CD14-positive monocyte (primary cell): ENCODE measurements at regions not wholly inside any gene's neighbourhood (a gene's known extent, or its start where the extent isn't known, plus 50 kb on each side); places are given as distances from the start of the nearest gene placed in this dataset.

Experiments used
- DNase-seq, 3 donors: peaks; one replicate each; pipeline ENCODE4 v3.0.0-alpha.2; 2011 to 2022
- H2AFZ ChIP-seq: 2 replicates; pipeline ENCODE4 v1.6.0; 2012; ENCODE audit warnings: mild to moderate bottlenecking, low read depth, low read length, inconsistent platforms; ENCODE audit not compliant: insufficient read depth, poor library complexity, severe bottlenecking
- H3K27ac ChIP-seq, 2 donors: 1 replicate in 1 of 2; 2 replicates in 1 of 2; pipeline ENCODE4 v1.5.1; 2012 to 2013; ENCODE audit warnings: low read length in 2 of 2, control low read depth in 1 of 2, inconsistent platforms in 1 of 2, low read depth in 1 of 2, mild to moderate bottlenecking in 1 of 2
- H3K27me3 ChIP-seq, 2 donors: one replicate each; pipeline versions ENCODE4 v1.6.0 to v1.6.1; 2011 to 2013; ENCODE audit warnings: low read length in 2 of 2; ENCODE audit not compliant: control insufficient read depth in 2 of 2, insufficient read depth in 2 of 2
- H3K36me3 ChIP-seq, 2 donors: replicated peaks in 1 of 2; 1 replicate in 1 of 2; 2 replicates in 1 of 2; pipeline versions ENCODE4 v1.5.1 to v1.6.1; 2012 to 2013; ENCODE audit warnings: low read length in 2 of 2, control low read depth in 1 of 2, inconsistent platforms in 1 of 2, mild to moderate bottlenecking in 1 of 2; ENCODE audit not compliant: insufficient read depth in 2 of 2, control insufficient read depth in 1 of 2
- H3K4me1 ChIP-seq, 2 donors: 1 replicate in 1 of 2; 2 replicates in 1 of 2; pipeline versions ENCODE4 v1.5.1 to v1.6.1; 2012 to 2013; ENCODE audit warnings: low read length in 2 of 2, control low read depth in 1 of 2, inconsistent platforms in 1 of 2, mild to moderate bottlenecking in 1 of 2, moderate library complexity in 1 of 2; ENCODE audit not compliant: insufficient read depth in 2 of 2, control insufficient read depth in 1 of 2
- H3K4me2 ChIP-seq: replicated peaks from 2 replicates; pipeline ENCODE3; 2012; ENCODE audit warnings: low read length, moderate library complexity, mild to moderate bottlenecking; ENCODE audit not compliant: poor library complexity, severe bottlenecking; ENCODE audit errors: extremely low read depth
- H3K4me3 ChIP-seq, 3 experiments: fragments of 200-600 bp in 1 of 3; sonication (generic) in 1 of 3; replicated peaks in 1 of 3; 1 replicate in 2 of 3; 2 replicates in 1 of 3; pipeline ENCODE4 v1.5.1; 2011 to 2013; ENCODE audit warnings: low read length in 3 of 3, mild to moderate bottlenecking in 3 of 3, control low read depth in 2 of 3, low read depth in 2 of 3, inconsistent platforms in 1 of 3, moderate library complexity in 1 of 3
- H3K79me2 ChIP-seq: 2 replicates; pipeline ENCODE4 v1.6.0; 2012; ENCODE audit warnings: mild to moderate bottlenecking, control low read depth, inconsistent platforms, low read length, moderate library complexity; ENCODE audit not compliant: insufficient read depth
- H3K9ac ChIP-seq: 2 replicates; pipeline ENCODE4 v1.6.0; 2017; ENCODE audit warnings: low read length, mild to moderate bottlenecking; ENCODE audit not compliant: insufficient read depth, poor library complexity, severe bottlenecking
- H3K9me3 ChIP-seq, 2 donors: replicated peaks in 1 of 2; 1 replicate in 1 of 2; 2 replicates in 1 of 2; pipeline versions ENCODE4 v1.5.1 to v1.6.1; 2012 to 2013; ENCODE audit warnings: low read length in 2 of 2, control low read depth in 1 of 2; ENCODE audit not compliant: control insufficient read depth in 1 of 2, insufficient read depth in 1 of 2
- H4K20me1 ChIP-seq: 2 replicates; pipeline ENCODE4 v1.6.0; 2012; ENCODE audit warnings: mild to moderate bottlenecking, low read length, control low read depth, moderate library complexity; ENCODE audit not compliant: insufficient read depth
- H3K27ac Mint-ChIP-seq, 7 donors: one replicate each; pipeline ENCODE4 v1.8.0; 2020; ENCODE audit warnings: mild to moderate bottlenecking in 7 of 7, mixed read lengths in 7 of 7, moderate library complexity in 6 of 7, inconsistent platforms in 2 of 7
- H3K27me3 Mint-ChIP-seq, 3 donors: one replicate each; pipeline ENCODE4 v1.8.0; 2021 to 2022; ENCODE audit warnings: low read depth in 3 of 3, mild to moderate bottlenecking in 3 of 3, mixed read lengths in 3 of 3, moderate library complexity in 3 of 3, inconsistent platforms in 1 of 3
- H3K36me3 Mint-ChIP-seq, 2 donors: one replicate each; pipeline ENCODE4 v1.8.0; 2020; ENCODE audit warnings: mixed read lengths in 2 of 2, inconsistent platforms in 1 of 2, mild to moderate bottlenecking in 1 of 2
- H3K4me1 Mint-ChIP-seq: one replicate; pipeline ENCODE4 v1.8.0; 2020; ENCODE audit warnings: mild to moderate bottlenecking, mixed read lengths
- H3K4me3 Mint-ChIP-seq, 2 donors: one replicate each; pipeline ENCODE4 v1.8.0; 2020; ENCODE audit warnings: mild to moderate bottlenecking in 2 of 2, mixed read lengths in 2 of 2, moderate library complexity in 1 of 2
- H3K9me3 Mint-ChIP-seq, 7 donors: one replicate each; pipeline ENCODE4 v1.8.0; 2020 to 2022; ENCODE audit warnings: mixed read lengths in 7 of 7, mild to moderate bottlenecking in 6 of 7, moderate library complexity in 6 of 7, inconsistent platforms in 2 of 7
- CTCF ChIP-seq: fragments of 200-600 bp; IDR thresholded peaks from one replicate; pipeline ENCODE4 v1.8.0; 2022; ENCODE audit warnings: antibody characterized with exemption, mild to moderate bottlenecking
- WGBS: methylation state at CpG from one replicate; pipeline ENCODE4 v1.1.5; 2013; ENCODE audit warnings: missing lambda C conversion rate; ENCODE audit not compliant: insufficient coverage; 5-methylcytosine and 5-hydroxymethylcytosine counted together
- intact Hi-C, 2 donors: fragments of 100-400 bp; cut with micrococcal nuclease; formaldehyde crosslinking; loops; one replicate each; pipeline versions ENCODE4 v1.15.0 to v1.15.1; 2023

DNA sequence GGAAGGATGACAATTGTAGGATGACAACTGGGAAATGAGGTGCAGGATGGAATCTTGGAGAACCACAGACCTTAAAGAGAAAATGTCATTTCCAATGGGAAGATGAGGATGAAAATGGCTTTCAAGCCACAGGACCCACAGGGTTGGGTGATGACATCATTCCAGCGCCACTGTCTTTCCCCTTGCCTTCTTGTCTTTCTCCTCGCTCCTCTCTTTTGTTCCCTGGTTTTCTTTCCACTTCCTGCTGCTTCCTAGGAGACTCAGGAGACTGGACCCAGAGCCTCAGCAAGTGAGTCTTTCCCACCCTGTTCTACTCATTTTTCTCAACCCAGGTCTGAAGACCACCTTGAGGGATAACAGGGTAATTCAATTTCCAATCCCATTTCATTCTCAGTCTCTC lies 548.8 kb downstream of the FGF9 start:
- no peaks in the 10 kb centered on the region for H4K20me1 ChIP-seq
- intact Hi-C loops = no loop called here
- no peak overlapping the region for H3K27ac ChIP-seq
- no peaks in the 10 kb centered on the region for H3K27me3 ChIP-seq
- H3K9me3 ChIP-seq = no peaks in the 10 kb centered on the region
- no peak for DNase-seq
- H3K4me1 ChIP-seq = no peaks in the 10 kb centered on the region
- H3K4me3 Mint-ChIP-seq = no peak overlapping the region
- no peak overlapping the region for H3K27ac Mint-ChIP-seq
- H3K27me3 Mint-ChIP-seq = peaks cover 0 to 3% (median 0%) of the 10 kb centered on the region in 3 donors
- no peak overlapping the region for H3K4me2 ChIP-seq
- H3K9ac ChIP-seq = no peak overlapping the region
- no peaks in the 10 kb centered on the region for H3K36me3 ChIP-seq
- no peaks in the 10 kb centered on the region for H3K4me1 Mint-ChIP-seq
- H3K9me3 Mint-ChIP-seq = peaks cover 0 to 3% (median 1%) of the 10 kb centered on the region in 7 donors
- no peak overlapping the region for H3K4me3 ChIP-seq
- no peaks in the 10 kb centered on the region for H3K79me2 ChIP-seq
- no peak for TF ChIP-seq CTCF
- 100% methylated on average over 1 of the region's 2 CpGs for WGBS
- H3K36me3 Mint-ChIP-seq = no peaks in the 10 kb centered on the region
- H2AFZ ChIP-seq = no peak overlapping the region

DNA sequence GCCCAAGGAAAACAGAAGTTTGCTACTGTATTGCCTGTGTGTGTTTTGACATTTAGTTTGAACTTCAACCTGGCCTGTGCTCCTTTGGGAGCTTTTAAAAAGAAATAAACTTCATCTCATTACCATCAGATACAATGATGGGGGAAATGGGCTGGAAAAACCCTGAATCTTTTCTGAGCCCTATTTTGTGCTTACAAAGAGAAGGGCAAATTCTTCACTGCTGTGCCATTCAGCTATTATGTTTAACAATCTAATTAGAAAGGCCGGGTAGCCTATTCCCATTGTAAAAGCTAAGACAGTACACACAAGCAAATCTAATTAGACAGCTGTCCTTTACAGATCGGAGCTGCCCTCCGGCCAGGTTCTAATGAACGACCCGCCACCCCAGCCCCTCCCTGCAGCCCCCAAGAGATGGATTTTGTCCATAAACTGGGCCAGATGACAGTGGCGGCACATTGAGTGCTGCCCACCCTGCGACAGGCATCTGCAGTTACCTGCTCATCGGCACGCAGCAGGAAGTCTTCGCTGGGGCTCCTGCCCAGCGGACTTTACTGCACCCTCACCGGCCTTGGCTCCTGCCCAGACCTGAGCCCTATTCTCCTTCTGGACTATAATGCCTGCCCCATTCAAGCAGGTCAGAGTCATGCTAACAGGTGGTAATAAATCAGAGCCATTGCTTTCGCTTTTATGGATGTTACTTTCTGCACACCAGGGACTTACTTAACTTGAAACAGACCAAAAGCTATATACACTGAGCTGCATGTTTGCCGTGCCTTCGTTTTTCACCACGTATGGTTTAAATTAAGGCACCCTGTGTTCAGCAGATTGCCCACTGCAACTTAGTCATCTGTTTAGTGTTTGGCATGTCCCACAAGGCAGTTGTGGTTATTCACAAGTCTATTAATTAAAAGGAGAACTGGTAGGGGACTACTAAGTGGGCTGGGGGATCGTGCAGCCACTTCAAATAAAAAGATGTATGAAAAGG lies 549.6 kb downstream of the FGF9 start:
- Histone ChIP-seq H3K79me2 (no peaks in the 10 kb centered on the region), H3K4me2 (no peak overlapping the region), H3K27me3 (no peaks in the 10 kb centered on the region), H4K20me1 (no peaks in the 10 kb centered on the region), H3K4me1 (no peaks in the 10 kb centered on the region), H2AFZ (no peak overlapping the region), H3K4me3 (no peak overlapping the region), H3K36me3 (no peaks in the 10 kb centered on the region), H3K9ac (no peak overlapping the region), H3K27ac (no peak overlapping the region), H3K9me3 (no peaks in the 10 kb centered on the region)
- DNase-seq = no peak
- H3K4me3 Mint-ChIP-seq = no peak overlapping the region
- TF ChIP-seq CTCF = no peak
- no peaks in the 10 kb centered on the region for H3K4me1 Mint-ChIP-seq
- WGBS = 93% methylated on average over 15 of the region's 17 CpGs
- no peaks in the 10 kb centered on the region for H3K36me3 Mint-ChIP-seq
- H3K9me3 Mint-ChIP-seq = peaks cover 0 to 3% (median 1%) of the 10 kb centered on the region in 7 donors
- peaks cover 0 to 3% (median 1%) of the 10 kb centered on the region in 3 donors for H3K27me3 Mint-ChIP-seq
- H3K27ac Mint-ChIP-seq = no peak overlapping the region
- intact Hi-C loops = no loop called here
